Subcutaneous abdominal adipose tissue (tissue), 5 donors: ENCODE measurements at regions not wholly inside any gene's neighbourhood (a gene's known extent, or its start where the extent isn't known, plus 50 kb on each side); places are given as distances from the start of the nearest gene placed in this dataset.
A peak's percentile ranks its signal among the peaks of the same experiment; 100 is the strongest.
"Not testable (repeated sequence)": the region's sequence is repeated elsewhere in the genome, so short reads cannot be mapped to it uniquely, and the experiment has no call there.

Source experiments
- H3K27ac ChIP-seq: one replicate; pipeline ENCODE4 v1.7.0; 2013; ENCODE audit warnings: low read depth, mild to moderate bottlenecking, inconsistent platforms, low read length, moderate library complexity
- H3K27me3 ChIP-seq, 5 donors: one replicate each; pipeline ENCODE4 v1.7.0; 2013; ENCODE audit warnings: low read length in 5 of 5, inconsistent platforms in 1 of 5; ENCODE audit not compliant: control insufficient read depth in 5 of 5, insufficient read depth in 4 of 5
- H3K36me3 ChIP-seq, 5 donors: one replicate each; pipeline ENCODE4 v1.7.0; 2013; ENCODE audit warnings: low read length in 5 of 5; ENCODE audit not compliant: control insufficient read depth in 5 of 5, insufficient read depth in 5 of 5
- H3K4me1 ChIP-seq, 5 donors: one replicate each; pipeline ENCODE4 v1.7.0; 2013; ENCODE audit warnings: low read length in 5 of 5, mild to moderate bottlenecking in 3 of 5, moderate library complexity in 1 of 5; ENCODE audit not compliant: control insufficient read depth in 5 of 5, insufficient read depth in 5 of 5
- H3K4me3 ChIP-seq, 5 donors: one replicate each; pipeline ENCODE4 v1.7.0; 2013; ENCODE audit warnings: low read length in 5 of 5, low read depth in 1 of 5
- H3K9ac ChIP-seq, 5 donors: one replicate each; pipeline ENCODE4 v1.7.0; 2013; ENCODE audit warnings: low read length in 5 of 5, mild to moderate bottlenecking in 4 of 5, moderate library complexity in 3 of 5
- H3K9me3 ChIP-seq, 5 donors: one replicate each; pipeline ENCODE4 v1.7.0; 2013; ENCODE audit warnings: low read length in 5 of 5; ENCODE audit not compliant: control insufficient read depth in 5 of 5
- donor health status: healthy.
- donor health status: healthy.
- donor health status: healthy.
- donor health status: healthy.
- donor health status: healthy.

DNA sequence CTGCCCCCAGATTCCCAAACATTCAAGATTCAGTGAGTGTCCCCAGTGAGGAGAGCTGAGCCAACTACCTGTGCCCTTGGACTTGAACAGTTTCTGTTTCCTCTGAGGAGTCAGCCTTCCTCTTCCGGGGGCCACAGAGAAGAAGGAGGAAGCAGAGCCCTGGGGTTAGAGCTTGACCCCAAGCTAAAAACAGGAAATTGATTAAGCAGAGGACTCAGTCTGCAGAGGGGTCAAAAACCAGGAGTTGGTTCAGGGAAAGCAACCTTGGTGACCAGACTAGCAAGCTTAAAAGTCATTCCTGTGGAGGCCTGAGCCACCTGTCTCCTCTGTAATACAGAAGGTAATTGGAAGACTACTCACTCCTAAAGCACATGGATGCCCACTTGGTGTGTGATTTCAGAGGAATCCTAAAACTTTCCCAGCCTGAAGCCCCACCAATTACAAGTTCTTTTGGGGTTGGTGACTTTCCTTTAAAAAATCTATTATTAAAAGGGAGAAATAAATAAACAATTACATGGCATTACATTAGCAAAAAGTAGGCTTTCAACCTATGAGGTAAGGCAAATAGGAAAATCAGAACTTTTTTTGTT lies 64.2 kb upstream of the SELENOP start:
- no peak overlapping the region for H3K9ac ChIP-seq
- H3K4me1 ChIP-seq: peaks cover 0 to 30% (median 14%) of the 10 kb centered on the region in 5 donors
- no peaks in the 10 kb centered on the region for H3K9me3 ChIP-seq
- H3K4me3 ChIP-seq: peak overlapping the region in 1 of 5 donors; percentile 56
- no peak overlapping the region for H3K27ac ChIP-seq
- no peaks in the 10 kb centered on the region for H3K27me3 ChIP-seq
- H3K36me3 ChIP-seq: no peaks in the 10 kb centered on the region

DNA sequence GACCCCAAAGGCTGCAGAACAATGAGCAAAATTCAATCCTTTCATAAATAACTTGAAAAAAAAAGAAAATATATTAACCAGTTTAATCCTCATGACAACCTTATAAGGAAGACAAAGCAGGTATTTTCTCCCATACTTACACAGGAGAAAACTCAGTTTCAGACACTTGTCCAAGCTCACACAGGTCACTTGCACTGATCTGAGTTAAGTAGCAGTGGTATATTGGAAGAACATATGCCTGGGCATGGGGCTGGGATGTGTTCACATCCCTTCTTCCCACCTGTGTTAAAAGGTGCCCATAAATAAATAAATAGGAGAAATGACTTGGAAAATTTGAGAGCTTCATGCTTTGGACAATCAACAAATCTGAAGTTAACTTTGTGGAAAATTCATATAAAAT lies 63.5 kb upstream of the SELENOP start:
- H3K36me3 ChIP-seq: no peaks in the 10 kb centered on the region
- peaks cover 0 to 28% (median 14%) of the 10 kb centered on the region in 5 donors for H3K4me1 ChIP-seq
- no peak overlapping the region for H3K4me3 ChIP-seq
- H3K9ac ChIP-seq: no peak overlapping the region
- H3K9me3 ChIP-seq: no peaks in the 10 kb centered on the region
- H3K27ac ChIP-seq: no peak overlapping the region
- H3K27me3 ChIP-seq: no peaks in the 10 kb centered on the region

DNA sequence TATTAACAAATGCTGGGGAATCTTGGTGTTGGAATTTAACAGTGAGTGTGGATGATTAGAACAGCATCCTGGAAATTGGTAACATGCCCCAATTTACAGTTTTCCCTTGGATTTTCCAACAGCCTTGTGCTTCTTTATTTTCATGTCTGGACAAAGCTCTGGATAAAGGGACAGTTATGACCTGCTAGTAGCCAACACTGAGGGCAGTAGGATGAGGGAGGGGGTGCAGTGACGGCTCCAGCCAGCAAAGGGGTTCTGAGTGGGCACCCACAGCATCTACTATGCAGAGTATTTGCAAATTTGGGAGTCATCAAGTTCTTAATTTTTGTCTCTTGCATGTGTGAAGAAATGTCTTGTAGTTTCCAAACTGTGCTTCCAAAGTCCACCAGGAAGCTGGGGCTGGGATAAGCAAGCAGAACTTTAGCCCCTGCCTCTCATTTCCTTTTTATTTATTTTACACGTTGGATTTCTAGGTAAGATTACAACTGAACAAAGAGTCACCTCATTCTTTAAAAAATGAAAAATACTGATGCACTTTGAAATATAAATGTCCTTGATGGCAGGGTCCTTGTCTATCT lies 63.0 kb upstream of the SELENOP start:
- Histone ChIP-seq H3K9ac (no peak overlapping the region), H3K27ac (no peak overlapping the region), H3K27me3 (no peaks in the 10 kb centered on the region), H3K4me1 (peaks cover 0 to 28% (median 14%) of the 10 kb centered on the region in 5 donors), H3K4me3 (no peak overlapping the region), H3K36me3 (no peaks in the 10 kb centered on the region), H3K9me3 (no peaks in the 10 kb centered on the region)

DNA sequence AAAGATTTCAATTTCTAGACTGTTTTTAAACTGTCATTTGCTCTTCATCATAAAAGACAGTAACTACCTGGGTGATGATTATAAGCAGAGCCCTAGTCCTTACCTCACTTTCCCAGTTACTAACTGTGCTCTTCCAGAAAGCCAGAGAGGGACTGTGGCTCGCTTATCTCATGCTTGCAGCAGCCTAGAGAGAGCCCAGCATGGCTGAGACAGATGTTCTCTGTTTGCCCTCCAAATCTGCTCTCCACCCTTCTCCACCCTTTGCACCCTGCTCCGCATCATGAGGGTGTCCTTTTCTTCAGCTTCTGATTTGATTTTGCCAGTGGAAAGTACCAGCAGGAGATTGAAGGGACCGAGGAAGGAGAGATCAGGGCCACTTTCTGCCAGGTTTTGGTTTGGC lies 61.2 kb upstream of the SELENOP start:
- H3K36me3 ChIP-seq: no peaks in the 10 kb centered on the region
- no peak overlapping the region for H3K4me3 ChIP-seq
- H3K4me1 ChIP-seq: peaks cover 0 to 21% (median 9%) of the 10 kb centered on the region in 5 donors
- no peak overlapping the region for H3K9ac ChIP-seq
- H3K27ac ChIP-seq: no peak overlapping the region
- H3K27me3 ChIP-seq: no peaks in the 10 kb centered on the region
- peaks cover 0 to 3% (median 0%) of the 10 kb centered on the region in 5 donors for H3K9me3 ChIP-seq

DNA sequence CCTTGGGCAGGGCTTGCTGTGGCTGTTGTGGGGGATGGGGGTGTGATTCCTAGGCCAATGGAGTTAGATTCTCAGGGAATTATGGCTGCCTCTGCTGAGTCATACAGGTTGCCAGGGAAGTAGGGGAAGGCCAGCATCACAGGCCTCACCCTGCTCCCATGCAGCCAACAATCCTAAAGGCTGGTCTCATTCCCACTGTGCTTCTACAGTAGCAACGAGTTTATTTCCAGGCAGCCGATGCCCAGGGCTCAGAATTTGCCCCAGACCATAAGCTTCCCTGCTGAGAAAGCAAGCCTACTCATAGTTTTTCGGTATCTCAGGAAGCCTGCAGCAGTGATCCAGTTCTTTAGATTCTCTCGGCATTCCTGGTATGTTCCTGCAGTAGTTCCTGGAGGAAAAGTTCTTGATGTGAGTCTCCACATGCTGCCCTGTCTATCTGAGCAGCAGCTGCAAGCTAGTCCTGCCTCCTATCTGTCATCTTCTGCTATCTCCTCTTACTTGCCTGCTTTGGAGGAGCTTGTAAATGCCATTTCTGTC lies 59.3 kb upstream of the SELENOP start:
- Histone ChIP-seq H3K36me3 (no peaks in the 10 kb centered on the region), H3K9me3 (peaks cover 0 to 3% (median 0%) of the 10 kb centered on the region in 5 donors), H3K9ac (no peak overlapping the region), H3K27me3 (no peaks in the 10 kb centered on the region), H3K27ac (no peak overlapping the region), H3K4me3 (no peak overlapping the region), H3K4me1 (peaks cover 0 to 9% (median 3%) of the 10 kb centered on the region in 5 donors)

DNA sequence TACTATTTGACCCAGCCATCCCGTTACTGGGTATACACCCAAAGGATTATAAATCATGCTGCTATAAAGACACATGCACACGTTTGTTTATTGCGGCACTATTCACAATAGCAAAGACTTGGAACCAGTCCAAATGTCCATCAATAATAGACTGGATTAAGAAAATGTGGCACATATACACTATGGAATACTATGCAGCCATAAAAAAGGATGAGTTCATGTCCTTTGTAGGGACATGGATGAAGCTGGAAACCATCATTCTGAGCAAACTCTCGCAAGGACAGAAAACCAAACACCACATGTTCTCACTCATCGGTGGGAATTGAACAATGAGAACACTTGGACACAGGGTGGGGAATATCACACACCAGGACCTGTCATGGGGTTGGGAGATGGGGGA lies 56.7 kb upstream of the SELENOP start:
- H3K27me3 ChIP-seq, H3K27ac ChIP-seq, H3K9ac ChIP-seq, H3K36me3 ChIP-seq, H3K4me3 ChIP-seq, H3K9me3 ChIP-seq, H3K4me1 ChIP-seq: not testable (repeated sequence)

DNA sequence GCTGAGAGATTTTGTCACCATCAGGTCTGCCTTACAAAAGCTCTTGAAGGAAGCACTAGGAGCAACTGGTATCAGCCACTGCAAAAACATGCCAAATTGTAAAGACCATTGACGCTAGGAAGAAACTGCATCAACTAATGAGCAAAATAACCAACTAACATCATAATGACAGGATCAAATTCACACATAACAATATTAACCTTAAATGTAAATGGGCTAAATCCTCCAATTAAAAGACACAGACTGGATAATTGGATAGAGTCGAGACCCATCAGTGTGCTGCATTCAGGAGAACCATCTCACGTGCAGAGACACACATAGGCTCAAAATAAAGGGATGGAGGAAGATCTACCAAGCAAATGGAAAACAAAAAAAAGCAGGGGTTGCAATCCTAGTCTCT lies 53.1 kb upstream of the SELENOP start:
- not testable (repeated sequence) for H3K36me3 ChIP-seq, H3K27ac ChIP-seq, H3K9ac ChIP-seq, H3K4me1 ChIP-seq, H3K4me3 ChIP-seq, H3K9me3 ChIP-seq, H3K27me3 ChIP-seq
